ENCODE measurements at regions not wholly inside any gene's neighbourhood (a gene's known extent, or its start where the extent isn't known, plus 50 kb on each side); places are given as distances from the start of the nearest gene placed in this dataset.
"Not testable (repeated sequence)": the region's sequence is repeated elsewhere in the genome, so short reads cannot be mapped to it uniquely, and the experiment has no call there.

GRCh38 chr18:34942276-34942675 is 98.9 kb upstream of the MAPRE2 start:
- H3K27me3 Mint-ChIP-seq, result peaks cover 5% of the 10 kb centered on the region
- no peaks in the 10 kb centered on the region for H3K36me3 Mint-ChIP-seq
- no peak overlapping the region for H3K27ac Mint-ChIP-seq
- H3K4me1 Mint-ChIP-seq (ENCODE audit: low read depth), result no peaks in the 10 kb centered on the region
- H3K9me3 Mint-ChIP-seq (ENCODE audit: low read depth), result no peaks in the 10 kb centered on the region
- no peak overlapping the region for H3K4me3 Mint-ChIP-seq

- H3K27me3 Mint-ChIP-seq, result peaks cover 3% of the 10 kb centered on the region
- no peak overlapping the region for H3K4me3 Mint-ChIP-seq
- H3K9me3 Mint-ChIP-seq (ENCODE audit: low read depth), result no peaks in the 10 kb centered on the region
- no peak overlapping the region for H3K27ac Mint-ChIP-seq
- no peaks in the 10 kb centered on the region for H3K4me1 Mint-ChIP-seq (ENCODE audit: low read depth)
- no peaks in the 10 kb centered on the region for H3K36me3 Mint-ChIP-seq
These were observed 98.2 kb upstream of the MAPRE2 start for GRCh38 chr18:34942975-34943374.

GRCh38 chr18:34943587-34943986 is 97.6 kb upstream of the MAPRE2 start:
- no peaks in the 10 kb centered on the region for H3K9me3 Mint-ChIP-seq (ENCODE audit: low read depth)
- H3K4me3 Mint-ChIP-seq, result no peak overlapping the region
- no peaks in the 10 kb centered on the region for H3K4me1 Mint-ChIP-seq (ENCODE audit: low read depth)
- H3K27me3 Mint-ChIP-seq, result peaks cover 3% of the 10 kb centered on the region
- no peaks in the 10 kb centered on the region for H3K36me3 Mint-ChIP-seq
- no peak overlapping the region for H3K27ac Mint-ChIP-seq

GRCh38 chr18:34947711-34948125 is 93.5 kb upstream of the MAPRE2 start:
- H3K27ac Mint-ChIP-seq, result no peak overlapping the region
- peaks cover under 1% of the 10 kb centered on the region for H3K27me3 Mint-ChIP-seq
- no peaks in the 10 kb centered on the region for H3K36me3 Mint-ChIP-seq
- no peaks in the 10 kb centered on the region for H3K9me3 Mint-ChIP-seq (ENCODE audit: low read depth)
- H3K4me3 Mint-ChIP-seq, result no peak overlapping the region
- no peaks in the 10 kb centered on the region for H3K4me1 Mint-ChIP-seq (ENCODE audit: low read depth)

GRCh38 chr18:34951625-34952379 is 89.4 kb upstream of the MAPRE2 start:
- Mint-ChIP-seq H3K4me1 (ENCODE audit: low read depth) (no peaks in the 10 kb centered on the region), H3K9me3 (ENCODE audit: low read depth) (no peaks in the 10 kb centered on the region), H3K27ac (no peak overlapping the region), H3K27me3 (peaks cover 14% of the 10 kb centered on the region), H3K4me3 (no peak overlapping the region), H3K36me3 (no peaks in the 10 kb centered on the region)

GRCh38 chr18:34953212-34953611 is 88.0 kb upstream of the MAPRE2 start:
- no peaks in the 10 kb centered on the region for H3K36me3 Mint-ChIP-seq
- H3K4me3 Mint-ChIP-seq, result no peak overlapping the region
- H3K4me1 Mint-ChIP-seq (ENCODE audit: low read depth), result no peaks in the 10 kb centered on the region
- peaks cover 18% of the 10 kb centered on the region for H3K27me3 Mint-ChIP-seq
- H3K9me3 Mint-ChIP-seq (ENCODE audit: low read depth), result no peaks in the 10 kb centered on the region
- no peak overlapping the region for H3K27ac Mint-ChIP-seq

- H3K4me3 Mint-ChIP-seq; H3K27ac Mint-ChIP-seq; H3K9me3 Mint-ChIP-seq (ENCODE audit: low read depth): not testable (repeated sequence)
These were observed 85.7 kb upstream of the MAPRE2 start for GRCh38 chr18:34955494-34955893.

GRCh38 chr18:34956663-34957062 is 84.5 kb upstream of the MAPRE2 start:
- H3K27me3 Mint-ChIP-seq, result peaks cover 21% of the 10 kb centered on the region

More at GRCh38 chr18:34955494-34955893, 85.7 kb upstream of the MAPRE2 start:
- H3K36me3 Mint-ChIP-seq; H3K4me1 Mint-ChIP-seq (ENCODE audit: low read depth): not testable (repeated sequence)
- peaks cover 21% of the 10 kb centered on the region for H3K27me3 Mint-ChIP-seq

GRCh38 chr18:34957119-34957863 is 83.9 kb upstream of the MAPRE2 start:
- Mint-ChIP-seq H3K27ac (no peak overlapping the region), H3K36me3 (no peaks in the 10 kb centered on the region)

More at GRCh38 chr18:34956663-34957062, 84.5 kb upstream of the MAPRE2 start:
- Mint-ChIP-seq H3K4me1 (ENCODE audit: low read depth) (no peaks in the 10 kb centered on the region), H3K4me3 (no peak overlapping the region), H3K36me3 (no peaks in the 10 kb centered on the region), H3K9me3 (ENCODE audit: low read depth) (no peaks in the 10 kb centered on the region), H3K27ac (no peak overlapping the region)

GRCh38 chr18:34957864-34958259 is 83.4 kb upstream of the MAPRE2 start:
- Mint-ChIP-seq H3K9me3 (ENCODE audit: low read depth) (no peaks in the 10 kb centered on the region), H3K36me3 (no peaks in the 10 kb centered on the region), H3K27ac (no peak overlapping the region), H3K4me3 (no peak overlapping the region), H3K27me3 (peaks cover 19% of the 10 kb centered on the region), H3K4me1 (ENCODE audit: low read depth) (no peaks in the 10 kb centered on the region)

More at GRCh38 chr18:34957119-34957863, 83.9 kb upstream of the MAPRE2 start:
- Mint-ChIP-seq H3K4me1 (ENCODE audit: low read depth) (no peaks in the 10 kb centered on the region), H3K9me3 (ENCODE audit: low read depth) (no peaks in the 10 kb centered on the region), H3K27me3 (peaks cover 21% of the 10 kb centered on the region), H3K4me3 (no peak overlapping the region)

GRCh38 chr18:34959211-34959829 is 81.9 kb upstream of the MAPRE2 start:
- no peaks in the 10 kb centered on the region for H3K36me3 Mint-ChIP-seq
- no peak overlapping the region for H3K4me3 Mint-ChIP-seq
- no peak overlapping the region for H3K27ac Mint-ChIP-seq
- H3K9me3 Mint-ChIP-seq (ENCODE audit: low read depth), result no peaks in the 10 kb centered on the region
- H3K4me1 Mint-ChIP-seq (ENCODE audit: low read depth), result no peaks in the 10 kb centered on the region
- H3K27me3 Mint-ChIP-seq, result peaks cover 18% of the 10 kb centered on the region

GRCh38 chr18:34959989-34960388 is 81.2 kb upstream of the MAPRE2 start:
- Mint-ChIP-seq H3K27me3 (peaks cover 15% of the 10 kb centered on the region), H3K27ac (no peak overlapping the region), H3K36me3 (no peaks in the 10 kb centered on the region), H3K4me3 (no peak overlapping the region), H3K4me1 (ENCODE audit: low read depth) (no peaks in the 10 kb centered on the region), H3K9me3 (ENCODE audit: low read depth) (no peaks in the 10 kb centered on the region)

GRCh38 chr18:34965108-34965507 is 76.1 kb upstream of the MAPRE2 start:
- no peak overlapping the region for H3K27ac Mint-ChIP-seq
- H3K9me3 Mint-ChIP-seq (ENCODE audit: low read depth), result no peaks in the 10 kb centered on the region
- H3K4me3 Mint-ChIP-seq, result no peak overlapping the region
- H3K4me1 Mint-ChIP-seq (ENCODE audit: low read depth), result no peaks in the 10 kb centered on the region
- H3K27me3 Mint-ChIP-seq, result peaks cover 1% of the 10 kb centered on the region
- no peaks in the 10 kb centered on the region for H3K36me3 Mint-ChIP-seq

GRCh38 chr18:34965566-34965965 is 75.6 kb upstream of the MAPRE2 start:
- no peaks in the 10 kb centered on the region for H3K27me3 Mint-ChIP-seq
- no peak overlapping the region for H3K27ac Mint-ChIP-seq
- no peak overlapping the region for H3K4me3 Mint-ChIP-seq
- H3K4me1 Mint-ChIP-seq (ENCODE audit: low read depth), result no peaks in the 10 kb centered on the region
- no peaks in the 10 kb centered on the region for H3K9me3 Mint-ChIP-seq (ENCODE audit: low read depth)
- H3K36me3 Mint-ChIP-seq, result no peaks in the 10 kb centered on the region

GRCh38 chr18:34970106-34970505 is 71.1 kb upstream of the MAPRE2 start:
- Mint-ChIP-seq H3K36me3 (peaks cover 2% of the 10 kb centered on the region), H3K27me3 (no peaks in the 10 kb centered on the region), H3K4me1 (ENCODE audit: low read depth) (no peaks in the 10 kb centered on the region), H3K4me3 (no peak overlapping the region), H3K27ac (no peak overlapping the region), H3K9me3 (ENCODE audit: low read depth) (no peaks in the 10 kb centered on the region)

Measured in activated naive CD8-positive, alpha-beta T cell (primary cell).